PC-9 (cell line): ENCODE measurements at regions not wholly inside any gene's neighbourhood (a gene's known extent, or its start where the extent isn't known, plus 50 kb on each side); places are given as distances from the start of the nearest gene placed in this dataset.
"Not testable (repeated sequence)": the region's sequence is repeated elsewhere in the genome, so short reads cannot be mapped to it uniquely, and the experiment has no call there.

ENCODE experiments used
- CTCF ChIP-seq: fragments of 200-600 bp; sonication (generic); conservative IDR thresholded peaks from 2 replicates; pipeline ENCODE4 v1.6.1; 2017; ENCODE audit warnings: mixed run types, antibody characterized with exemption, mild to moderate bottlenecking, moderate library complexity
- EZH2 ChIP-seq: fragments of 200-600 bp; sonication (generic); IDR thresholded peaks from 2 replicates; pipeline ENCODE4 v1.8.0; 2017; ENCODE audit warnings: antibody characterized with exemption, low read depth

- not testable (repeated sequence) for TF ChIP-seq CTCF, EZH2
These were observed 90.1 kb downstream of the ANKEF1 start for GRCh38 chr20:10124883-10125282.
